Forelimb muscle (tissue), 1 donor: ENCODE measurements at regions not wholly inside any gene's neighbourhood (a gene's known extent, or its start where the extent isn't known, plus 50 kb on each side); places are given as distances from the start of the nearest gene placed in this dataset.
"Not testable (repeated sequence)": the region's sequence is repeated elsewhere in the genome, so short reads cannot be mapped to it uniquely, and the experiment has no call there.

Source experiments
- DNase-seq: peaks from one replicate; pipeline ENCODE4 v3.0.0-alpha.2; 2013; ENCODE audit warnings: low read depth

DNA sequence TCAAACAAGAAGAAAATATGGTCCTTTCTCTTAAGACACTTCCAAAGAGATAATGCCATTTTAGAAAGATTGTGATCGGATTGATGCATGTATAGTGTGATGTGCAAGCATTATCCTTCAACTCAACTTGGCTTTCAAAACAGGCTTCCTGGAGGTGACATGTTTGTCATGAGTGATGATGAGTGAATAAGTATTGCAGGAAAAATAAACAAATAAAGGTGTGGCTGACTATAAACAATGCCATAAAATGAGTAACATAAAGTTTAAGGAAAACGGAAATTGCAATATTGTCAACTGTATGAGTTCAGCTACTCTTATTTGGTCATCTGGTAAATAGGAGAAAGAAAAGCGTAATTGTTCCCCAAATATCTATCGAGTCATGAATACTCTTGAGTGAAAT is 1283.7 kb downstream of the PCDH9 start:
- DNase-seq, result no peak

GRCh38 chr13:65943708-65944107 is 1286.4 kb downstream of the PCDH9 start:
- no peak for DNase-seq

DNA sequence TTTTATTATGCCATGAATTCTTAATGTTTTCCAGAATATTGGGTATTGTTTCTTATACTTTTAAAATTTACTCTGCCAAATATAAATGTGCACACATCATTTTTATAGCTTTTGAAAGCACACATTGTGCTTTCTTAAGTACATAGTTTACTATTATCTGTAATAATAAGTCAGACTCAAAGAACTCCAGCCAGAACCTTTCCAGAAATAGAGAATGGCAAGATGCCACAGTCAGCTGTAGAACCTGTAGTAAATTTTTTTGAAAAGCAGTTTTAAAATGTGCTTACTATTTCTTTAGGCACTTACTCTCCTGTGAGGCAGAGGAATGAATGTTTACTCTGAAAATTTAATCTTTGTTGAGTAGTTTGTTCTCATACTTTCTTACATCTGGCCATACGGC is 1287.1 kb downstream of the PCDH9 start:
- DNase-seq, result no peak

DNA sequence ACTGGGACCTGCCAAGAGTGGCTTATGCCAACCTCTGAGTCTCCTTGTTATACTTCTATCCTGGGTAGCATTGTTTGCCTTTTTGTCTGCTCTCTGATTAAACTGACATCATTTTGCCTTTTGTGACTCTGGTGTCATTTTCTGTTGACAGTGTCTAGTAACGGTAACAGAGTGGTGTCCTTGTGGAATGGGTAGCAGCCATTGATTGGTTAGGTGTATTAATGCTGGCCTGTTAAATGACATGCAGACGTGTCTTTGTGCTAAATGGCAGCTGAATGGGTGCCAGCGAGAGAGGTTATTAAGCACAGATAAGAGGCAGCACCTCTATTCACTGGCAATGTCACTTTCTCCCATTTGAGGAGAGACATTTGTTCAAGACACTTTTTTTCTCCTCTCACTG is 1289.4 kb downstream of the PCDH9 start:
- no peak for DNase-seq

DNA sequence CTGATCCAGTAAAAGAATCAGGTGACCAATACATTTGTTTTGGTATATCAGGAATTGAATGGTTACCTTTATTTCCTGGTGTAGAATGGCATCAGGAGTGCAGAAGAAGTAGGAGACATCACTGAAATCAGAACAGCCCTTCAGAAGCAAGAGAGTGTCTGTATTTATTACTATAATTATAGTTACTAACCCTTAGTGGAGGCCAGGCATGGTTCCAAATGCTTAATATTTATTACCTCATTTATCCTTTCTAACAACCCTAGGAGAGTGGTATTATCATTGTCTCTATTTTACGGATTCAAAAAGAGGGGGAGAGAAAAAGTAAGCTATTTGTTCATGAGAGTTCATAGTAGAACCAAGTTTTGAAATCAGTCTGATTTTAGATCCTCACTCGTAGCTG is 1292.9 kb downstream of the PCDH9 start:
- no peak for DNase-seq

- no peak for DNase-seq
Measured at GRCh38 chr13:65936249-65936648, 1293.9 kb downstream of the PCDH9 start.

DNA sequence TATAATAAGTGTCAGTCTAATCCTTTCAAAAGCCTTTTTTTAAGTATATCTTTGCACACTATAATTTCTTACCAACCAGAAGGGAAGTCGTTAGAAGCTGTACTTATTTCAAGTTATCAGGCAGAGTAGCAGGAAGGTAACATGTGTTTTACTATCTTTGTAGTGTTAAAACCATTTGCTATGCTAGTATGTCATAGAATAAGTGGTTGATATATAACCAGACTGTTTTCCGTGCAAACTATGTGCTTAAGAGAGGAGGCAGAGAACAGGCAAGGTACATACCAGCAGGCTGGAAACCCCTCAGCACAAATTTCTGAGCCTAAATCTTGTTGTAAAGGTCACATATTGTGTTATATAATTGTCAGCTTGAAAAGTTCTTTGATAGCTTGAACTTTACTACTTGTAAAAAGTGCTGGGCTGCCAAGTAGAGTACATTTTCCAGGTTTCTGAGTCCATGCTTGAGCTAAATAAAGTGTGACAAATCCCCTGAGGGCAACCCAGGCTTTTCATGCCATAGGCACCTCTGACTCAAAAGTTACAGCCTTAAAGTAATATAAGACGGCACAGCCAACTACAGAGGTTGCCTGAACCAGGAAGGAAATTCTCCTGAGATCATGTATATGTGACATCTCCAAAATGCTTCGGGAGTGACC is 1297.4 kb downstream of the PCDH9 start:
- DNase-seq, result no peak

GRCh38 chr13:65932013-65932412 is 1298.1 kb downstream of the PCDH9 start:
- no peak for DNase-seq

GRCh38 chr13:65929436-65929835 is 1300.7 kb downstream of the PCDH9 start:
- no peak for DNase-seq

- DNase-seq, result no peak
Measured at GRCh38 chr13:65926750-65927171, 1303.4 kb downstream of the PCDH9 start.

DNA sequence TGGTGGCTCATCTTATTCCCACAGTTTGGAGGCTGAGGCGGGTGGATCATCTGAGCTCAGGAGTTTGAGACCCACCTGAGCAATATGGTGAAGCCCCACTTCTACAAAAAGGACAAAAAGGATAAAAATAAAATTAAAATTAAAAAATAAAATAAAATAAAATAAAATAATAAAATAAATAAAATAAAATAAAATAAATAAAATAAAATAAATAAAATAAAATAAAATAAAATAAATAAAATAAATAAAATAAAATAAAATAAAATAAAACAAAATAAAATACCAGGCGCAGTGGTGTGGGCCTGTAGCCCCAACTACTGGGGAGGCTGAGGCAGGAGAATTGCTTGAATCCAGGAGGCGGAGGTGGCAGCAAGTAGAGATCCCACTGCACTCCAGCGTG is 1307.3 kb downstream of the PCDH9 start:
- DNase-seq, result not testable (repeated sequence)

GRCh38 chr13:65921933-65922332 is 1308.2 kb downstream of the PCDH9 start:
- no peak for DNase-seq

DNA sequence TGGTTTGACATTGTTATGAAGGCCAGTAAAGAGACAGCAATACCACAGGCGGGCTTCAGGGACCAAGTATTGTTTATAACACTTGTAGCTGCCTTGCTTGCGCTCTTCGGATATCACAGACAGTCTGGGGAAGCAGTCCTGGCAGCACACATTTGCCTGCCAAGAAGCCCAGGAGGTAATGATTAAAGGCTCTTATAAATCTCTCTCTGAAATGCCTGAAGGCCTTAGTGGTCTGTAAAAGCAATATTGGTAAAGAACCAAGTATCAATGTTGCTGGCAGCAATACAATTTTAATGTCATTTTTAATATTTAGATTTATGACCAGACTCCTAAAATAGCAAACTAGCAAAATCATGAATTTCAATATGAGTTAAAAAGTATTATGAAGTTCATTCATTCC is 1312.4 kb downstream of the PCDH9 start:
- DNase-seq, result no peak

GRCh38 chr13:65915195-65915594 is 1314.9 kb downstream of the PCDH9 start:
- no peak for DNase-seq

DNA sequence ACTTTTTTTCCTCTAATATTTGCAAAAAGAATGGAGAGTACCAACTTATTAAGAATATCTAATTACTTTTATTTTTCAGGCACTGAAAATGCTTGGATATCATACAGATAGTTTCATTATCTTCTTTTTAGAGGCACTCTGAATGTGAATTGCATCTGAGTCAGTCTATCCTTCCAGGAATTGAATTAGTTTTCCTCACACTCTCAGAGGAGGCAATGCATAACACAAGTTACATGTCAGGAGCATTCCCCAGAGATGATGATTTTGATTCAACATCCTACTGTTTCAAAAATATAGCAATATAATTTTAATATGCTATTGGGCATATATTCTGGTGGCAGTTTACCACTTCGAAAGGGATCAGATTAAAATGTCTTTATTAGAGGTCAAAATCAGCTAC is 1315.4 kb downstream of the PCDH9 start:
- DNase-seq, result no peak

DNA sequence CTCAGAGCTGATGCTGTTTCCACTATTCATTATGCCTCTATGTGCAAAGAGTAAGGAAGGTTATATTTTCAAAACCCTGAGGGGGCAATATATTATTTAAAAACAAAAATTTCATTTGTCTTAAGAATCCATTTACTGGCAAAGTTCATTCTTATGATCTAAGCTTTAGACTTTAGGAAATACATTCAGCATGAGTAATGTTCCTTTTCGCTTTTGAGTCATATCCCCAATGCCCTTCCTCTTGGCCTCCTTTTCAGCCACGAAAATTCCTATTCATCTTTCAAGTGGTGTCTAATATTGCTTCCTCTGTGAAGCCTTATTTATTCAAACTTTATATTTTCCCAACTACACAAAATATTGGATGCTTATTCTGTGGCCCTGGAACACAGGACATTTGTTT is 1317.0 kb downstream of the PCDH9 start:
- peak; percentile 67 for DNase-seq

GRCh38 chr13:65912516-65912915 is 1317.6 kb downstream of the PCDH9 start:
- no peak for DNase-seq

- no peak for DNase-seq
Measured at GRCh38 chr13:65911546-65912193, 1318.5 kb downstream of the PCDH9 start.

DNA sequence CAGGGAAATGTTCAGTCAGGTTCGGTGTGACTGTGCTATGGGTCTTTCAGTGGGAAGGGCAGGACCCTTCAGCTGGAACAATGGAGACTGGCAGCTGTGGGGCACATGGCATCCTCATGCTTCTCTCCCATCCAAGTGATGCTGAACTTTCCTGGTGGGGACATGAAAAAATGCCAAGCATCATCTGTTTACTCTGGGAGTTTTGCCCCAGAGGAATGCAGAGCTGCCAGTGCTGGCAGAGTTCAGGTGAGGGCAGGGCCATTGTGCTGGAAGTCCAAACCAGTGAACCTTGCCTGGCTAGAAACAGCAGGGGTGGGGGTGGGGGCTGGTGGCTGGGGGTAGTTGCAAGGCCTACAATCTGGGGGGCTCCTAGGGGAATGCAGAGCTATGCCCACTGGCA is 1320.6 kb downstream of the PCDH9 start:
- no peak for DNase-seq

DNA sequence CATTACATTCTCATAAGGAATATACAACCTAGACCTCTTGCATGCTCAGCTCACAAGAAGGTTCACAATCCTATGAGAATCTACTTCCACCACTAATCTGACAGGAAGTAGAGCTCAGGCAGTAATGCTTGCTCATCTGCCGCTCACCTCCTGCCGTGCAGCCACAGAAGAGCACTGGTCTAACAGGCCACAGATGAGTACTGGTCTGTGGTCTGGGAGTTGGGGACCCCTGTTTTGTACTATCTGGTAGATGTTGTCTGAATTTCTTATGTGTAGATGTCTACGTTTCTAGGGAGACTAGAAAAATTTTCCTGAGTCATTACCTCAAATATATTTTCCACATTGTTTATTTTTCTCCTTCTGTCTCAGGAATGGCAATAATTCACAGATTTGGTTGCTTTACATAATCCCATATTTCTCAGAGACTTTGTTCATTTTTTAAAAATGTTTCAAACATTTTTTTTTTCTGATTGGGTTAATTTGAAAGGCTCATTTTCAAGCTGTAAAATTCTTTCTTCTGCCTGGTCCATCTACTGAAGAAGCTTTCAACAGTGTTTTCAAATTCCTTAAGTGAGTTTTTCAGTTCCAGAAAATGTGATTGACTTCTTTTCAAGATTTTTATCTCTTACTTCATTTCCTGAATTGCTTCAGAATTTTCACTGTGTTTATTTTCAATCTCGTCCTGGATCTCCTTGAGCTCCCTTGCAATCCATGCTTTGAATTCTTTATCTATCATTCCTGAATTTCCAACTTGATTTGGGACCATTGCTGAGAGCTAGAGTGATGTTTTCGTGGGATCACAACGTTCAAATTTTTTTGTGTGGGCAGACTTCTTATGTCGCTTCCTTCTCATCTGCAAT is 1322.2 kb downstream of the PCDH9 start:
- DNase-seq, result no peak

DNA sequence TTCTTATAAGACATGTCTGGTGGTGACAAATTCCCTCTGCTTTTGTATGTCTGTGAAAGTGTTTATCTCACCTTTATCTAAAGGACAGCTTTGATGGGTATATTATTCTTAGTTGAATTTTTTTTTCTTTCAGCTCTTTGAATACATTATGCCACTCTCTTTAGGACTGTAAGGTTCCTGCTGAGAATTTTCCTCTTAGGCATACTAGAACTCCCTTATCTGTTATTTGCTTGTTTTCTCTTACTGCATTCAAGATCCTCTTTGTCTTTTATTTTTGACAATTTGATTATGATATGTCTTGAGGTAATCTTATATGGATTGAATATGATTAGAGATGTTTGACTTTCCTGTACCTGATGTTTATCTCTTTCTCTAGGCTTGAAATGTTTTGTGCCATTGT is 1328.4 kb downstream of the PCDH9 start:
- DNase-seq, result no peak

- no peak for DNase-seq
Measured at GRCh38 chr13:65894049-65894448, 1336.1 kb downstream of the PCDH9 start.

- no peak for DNase-seq
Measured at GRCh38 chr13:65892859-65893258, 1337.3 kb downstream of the PCDH9 start.
